ENCODE measurements at regions not wholly inside any gene's neighbourhood (a gene's known extent, or its start where the extent isn't known, plus 50 kb on each side); places are given as distances from the start of the nearest gene placed in this dataset.

GRCh38 chr12:124456133-124456651 is 111.2 kb downstream of the NCOR2 start:
- no peak for DNase-seq

GRCh38 chr12:124455336-124455735 is 112.1 kb downstream of the NCOR2 start:
- no peak for DNase-seq

DNA sequence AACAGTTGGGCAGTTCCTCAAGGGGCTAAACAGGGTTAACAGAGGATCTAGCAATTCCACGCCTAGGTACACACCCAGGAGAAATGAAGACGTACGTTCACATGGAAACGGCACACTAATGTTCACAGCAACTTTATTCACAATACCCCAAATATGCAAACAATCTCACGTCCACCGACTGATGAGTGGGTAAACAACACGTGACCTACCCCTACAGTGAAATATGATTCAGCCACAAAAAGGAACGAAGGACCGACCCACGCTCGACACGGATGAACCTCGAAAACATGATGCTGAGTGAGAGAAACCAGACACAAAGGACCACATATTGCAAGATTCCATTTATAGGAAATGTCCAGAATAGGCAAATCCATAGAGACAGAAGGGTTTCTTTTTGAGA is 112.7 kb downstream of the NCOR2 start:
- DNase-seq = no peak

DNA sequence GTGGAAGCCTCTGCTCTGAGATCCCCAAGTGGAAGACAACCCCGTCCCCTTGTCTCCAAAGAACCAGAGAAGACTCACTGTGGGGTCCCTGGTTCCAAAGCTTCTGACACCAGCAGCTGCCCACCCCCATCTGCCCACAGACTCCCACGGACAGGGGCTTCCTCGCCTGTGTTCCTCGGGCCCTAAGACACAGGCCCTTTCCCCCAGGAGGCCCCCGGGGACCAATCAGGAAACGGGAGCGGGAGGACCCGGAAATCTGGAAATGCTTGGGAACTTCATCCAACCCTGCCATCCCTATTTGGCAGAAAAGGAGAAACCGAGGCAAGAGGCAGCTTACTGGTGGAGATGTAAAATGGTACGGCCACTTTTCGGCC is 113.1 kb downstream of the NCOR2 start:
- DNase-seq = no peak

- DNase-seq = no peak
These were observed 113.7 kb downstream of the NCOR2 start for GRCh38 chr12:124453419-124454351.

- no peak for DNase-seq
These were observed 114.7 kb downstream of the NCOR2 start for GRCh38 chr12:124452576-124453331.

- no peak for DNase-seq
These were observed 115.7 kb downstream of the NCOR2 start for GRCh38 chr12:124451637-124452243.

DNA sequence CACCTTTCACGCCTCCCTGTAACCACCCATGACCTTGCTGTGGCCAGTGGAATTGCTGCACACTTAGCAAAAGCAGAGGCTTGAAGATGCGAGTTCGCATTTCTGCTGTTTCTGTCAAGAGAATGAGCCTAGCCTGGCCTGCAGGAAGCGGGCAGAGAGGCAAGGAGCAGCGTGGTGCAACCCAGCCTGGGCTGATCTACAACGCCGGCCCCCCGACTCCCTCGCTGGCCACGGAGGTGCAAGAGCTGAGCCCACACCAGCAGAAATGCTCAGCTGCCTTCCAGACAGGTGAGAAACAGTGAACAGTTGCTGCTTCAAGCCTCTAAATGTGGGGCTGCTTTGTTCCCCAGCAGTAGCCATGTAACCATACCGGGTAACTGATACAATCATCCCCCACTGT is 116.4 kb downstream of the NCOR2 start:
- DNase-seq = no peak

DNA sequence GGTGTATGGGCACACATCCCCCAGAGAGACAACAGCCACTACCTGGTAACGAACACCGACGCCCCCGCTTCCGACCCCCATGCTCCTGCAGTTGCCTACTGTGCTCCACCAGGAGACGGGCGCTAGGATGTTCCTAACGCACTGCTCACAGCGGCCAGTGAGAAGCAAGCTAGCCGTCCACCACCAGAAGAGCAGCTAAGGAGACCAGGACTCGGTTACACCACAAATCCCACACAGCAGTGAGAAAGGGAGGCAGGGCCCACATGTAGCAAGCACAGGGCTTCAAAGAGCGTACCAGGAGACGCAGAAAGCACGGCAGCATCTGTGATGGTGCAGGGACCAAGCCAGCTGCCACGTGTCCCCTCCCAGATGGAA is 117.0 kb downstream of the NCOR2 start:
- no peak for DNase-seq

GRCh38 chr12:124449623-124450375 is 117.6 kb downstream of the NCOR2 start:
- DNase-seq = no peak

DNA sequence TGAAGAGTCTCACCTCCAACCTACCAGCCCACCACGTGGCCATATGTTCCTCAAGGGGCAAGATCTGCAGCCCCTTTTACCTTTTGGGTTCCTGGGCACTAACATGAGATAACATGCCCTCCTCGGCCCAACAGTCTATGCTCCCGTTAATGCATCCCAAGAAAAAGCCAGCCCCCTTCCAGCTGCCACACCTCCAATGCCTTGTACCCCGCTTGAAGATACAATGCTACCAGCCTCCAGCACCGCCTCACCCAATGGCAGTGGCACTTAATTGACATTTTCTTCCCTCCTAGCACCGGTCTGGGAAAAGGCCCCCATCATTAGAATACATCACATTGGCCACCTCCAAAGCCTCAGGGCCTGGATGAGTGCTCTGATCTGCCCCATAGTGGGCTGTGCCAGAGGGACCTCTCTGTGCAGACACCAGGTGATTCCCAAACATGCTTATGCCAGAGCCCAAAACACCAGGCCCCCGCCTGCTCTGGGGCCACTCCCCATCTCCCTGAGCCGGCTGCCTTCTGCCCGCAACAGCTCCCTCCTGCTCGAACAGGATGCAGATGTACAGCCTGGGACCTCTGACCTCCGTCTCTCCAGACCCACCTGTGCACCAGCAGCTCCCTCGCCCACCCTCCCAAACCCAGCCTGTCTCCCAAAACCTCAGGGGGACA is 118.3 kb downstream of the NCOR2 start:
- no peak for DNase-seq

- DNase-seq = no peak
These were observed 119.0 kb downstream of the NCOR2 start for GRCh38 chr12:124448241-124448954.

GRCh38 chr12:124446364-124446763 is 121.0 kb downstream of the NCOR2 start:
- no peak for DNase-seq

DNA sequence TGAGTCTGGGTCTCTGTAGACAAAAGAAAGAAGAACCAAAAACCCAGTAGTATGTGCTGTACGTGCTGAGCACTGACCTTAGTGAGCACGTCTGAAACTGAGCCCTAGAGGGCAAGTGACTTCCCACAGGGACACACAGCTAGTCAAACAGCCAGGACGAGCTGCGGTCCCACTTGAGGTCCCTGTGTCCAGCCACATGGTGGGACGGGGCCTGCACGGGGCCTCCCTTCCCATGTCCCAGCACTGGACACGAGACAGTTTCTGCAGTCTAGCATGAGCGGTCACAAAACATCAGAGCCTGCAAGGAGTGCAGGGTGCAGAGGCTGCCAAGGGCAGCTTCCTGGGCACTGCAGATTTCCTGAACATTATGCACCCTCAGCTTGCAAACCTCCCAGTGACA is 121.6 kb downstream of the NCOR2 start:
- no peak for DNase-seq

- DNase-seq = no peak
These were observed 122.2 kb downstream of the NCOR2 start for GRCh38 chr12:124445121-124445718.

DNA sequence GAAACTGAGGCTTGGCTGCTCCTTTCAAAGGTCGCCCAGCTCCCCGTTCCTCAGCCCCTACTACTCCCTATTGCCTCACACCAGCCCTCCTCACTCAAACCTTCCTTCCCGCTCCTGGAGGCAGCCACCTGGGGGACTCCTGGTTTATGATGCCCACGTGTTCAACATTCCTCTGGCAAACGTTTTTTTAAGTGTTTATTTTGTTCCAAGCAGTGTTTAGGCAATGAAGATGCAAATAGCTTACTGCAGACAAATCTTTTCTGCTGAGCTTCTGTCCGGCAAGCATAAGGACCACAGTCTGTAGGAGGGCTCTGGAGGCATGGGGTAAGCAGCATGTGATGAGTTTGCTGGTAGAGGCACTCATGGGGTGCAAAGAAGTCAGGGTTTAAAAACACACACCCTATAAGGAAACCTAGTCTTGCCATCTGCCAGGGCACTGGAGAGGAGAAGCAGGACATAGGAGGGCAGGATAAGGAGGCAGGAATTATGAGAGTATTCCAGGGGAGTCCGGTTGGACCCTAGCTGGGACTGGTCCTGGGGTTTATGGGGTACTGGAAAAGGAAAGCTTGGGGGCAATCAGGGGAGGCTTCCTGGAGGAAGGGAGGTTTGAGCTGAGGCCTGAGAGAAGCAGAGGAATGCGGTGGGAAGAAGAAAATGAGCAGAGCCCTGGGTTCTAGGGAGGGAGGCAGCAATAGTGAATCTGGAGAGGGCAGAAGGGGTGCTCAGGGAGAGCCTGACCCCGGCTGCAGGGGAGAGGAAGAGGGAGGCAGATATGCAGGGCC is 123.3 kb downstream of the NCOR2 start:
- DNase-seq = no peak

DNA sequence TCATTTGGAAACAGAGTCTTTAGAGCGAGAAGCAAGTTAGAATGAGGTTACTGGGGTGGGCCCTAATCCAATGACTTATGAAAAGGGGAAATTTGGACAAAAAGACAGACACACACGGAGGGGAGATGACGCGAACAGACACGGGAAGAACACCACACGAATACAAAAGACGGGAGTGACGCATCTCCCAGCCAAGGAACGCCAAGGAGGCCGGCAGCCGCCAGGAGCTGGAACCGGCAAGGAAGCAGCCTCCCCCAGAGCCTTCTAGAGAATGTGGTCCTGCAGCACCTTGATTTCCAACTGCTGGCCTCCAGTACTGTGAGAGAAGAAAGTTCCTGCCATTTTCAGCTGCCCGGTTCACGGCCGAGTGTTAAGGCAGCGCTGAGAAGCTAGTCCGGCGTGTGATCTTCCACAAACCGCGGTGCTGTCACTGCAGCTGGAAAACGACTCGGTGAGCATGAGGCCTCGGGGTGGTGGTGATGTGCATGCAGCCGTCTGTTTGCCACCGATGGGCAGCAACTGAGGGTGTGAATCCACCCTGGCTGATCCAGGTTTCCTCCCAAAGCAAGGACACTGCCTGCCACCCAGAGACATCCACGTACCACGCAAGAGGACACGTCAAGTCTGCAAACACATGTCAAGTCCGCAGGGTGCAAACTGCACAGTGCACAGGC is 124.5 kb downstream of the NCOR2 start:
- DNase-seq = no peak

GRCh38 chr12:124442281-124442680 is 125.1 kb downstream of the NCOR2 start:
- DNase-seq = no peak

GRCh38 chr12:124441443-124442194 is 125.8 kb downstream of the NCOR2 start:
- DNase-seq = no peak
